Left lung (tissue), 4 donors: ENCODE measurements at regions not wholly inside any gene's neighbourhood (a gene's known extent, or its start where the extent isn't known, plus 50 kb on each side); places are given as distances from the start of the nearest gene placed in this dataset.

Experiments
- ATAC-seq: fragments of 200-7000 bp; cut with Tn5 transposase; one replicate; pipeline ENCODE4 v1.9.1; 2020; ENCODE audit warnings: moderate library complexity
- DNase-seq, 4 donors: peaks; one replicate each; pipeline ENCODE4 v3.0.0-alpha.2; 2013 to 2020
- H3K27ac ChIP-seq, 2 donors: fragments of 200-600 bp; sonication (generic) in 1 of 2; one replicate each; pipeline versions ENCODE4 v1.5.0 to v1.8.0; 2020 to 2021
- H3K27me3 ChIP-seq, 2 donors: fragments of 200-600 bp; sonication (generic) in 1 of 2; one replicate each; pipeline versions ENCODE4 v1.5.0 to v1.8.0; 2020 to 2021
- H3K36me3 ChIP-seq, 2 donors: fragments of 200-600 bp; sonication (generic) in 1 of 2; one replicate each; pipeline versions ENCODE4 v1.5.0 to v1.8.0; 2020 to 2021
- H3K4me1 ChIP-seq, 2 donors: fragments of 200-600 bp; one replicate each; pipeline ENCODE4 v1.8.0; 2021
- H3K4me3 ChIP-seq, 2 donors: fragments of 200-600 bp; sonication (generic) in 1 of 2; one replicate each; pipeline versions ENCODE4 v1.5.0 to v1.8.0; 2020 to 2021; ENCODE audit warnings: mild to moderate bottlenecking in 1 of 2
- H3K9me3 ChIP-seq, 2 donors: fragments of 200-600 bp; sonication (generic) in 1 of 2; one replicate each; pipeline versions ENCODE4 v1.5.0 to v1.8.0; 2020 to 2021
- intact Hi-C, 2 donors: fragments of 100-400 bp; cut with DNase I; formaldehyde crosslinking; loops; one replicate each; pipeline versions ENCODE4 v1.11.2 to v1.14.2; 2022
- TF ChIP-seq, protein P1 (sequence below), 2 donors: fragments of 200-600 bp; sonication (generic) in 1 of 2; IDR thresholded peaks; one replicate each; pipeline versions ENCODE4 v1.5.0 to v1.8.0; 2021; ENCODE audit warnings: antibody characterized with exemption in 2 of 2
- donor health status: DM: no; HTN: yes; CAD: no.
- donor health status: DM: no; HTN: no; CAD: no.

GRCh38 chr11:10358696-10359095 is 53.8 kb downstream of the ADM start:
- H3K4me1 ChIP-seq: peaks cover 0 to 3% of the 10 kb centered on the region in 2 donors
- DNase-seq (no peak), ATAC-seq (no peak)
- H3K27ac ChIP-seq: no peak overlapping the region
- intact Hi-C loops: no loop called here
- H3K9me3 ChIP-seq: no peaks in the 10 kb centered on the region
- H3K4me3 ChIP-seq: no peak overlapping the region
- H3K36me3 ChIP-seq: no peaks in the 10 kb centered on the region
- TF ChIP-seq, protein P1, sequence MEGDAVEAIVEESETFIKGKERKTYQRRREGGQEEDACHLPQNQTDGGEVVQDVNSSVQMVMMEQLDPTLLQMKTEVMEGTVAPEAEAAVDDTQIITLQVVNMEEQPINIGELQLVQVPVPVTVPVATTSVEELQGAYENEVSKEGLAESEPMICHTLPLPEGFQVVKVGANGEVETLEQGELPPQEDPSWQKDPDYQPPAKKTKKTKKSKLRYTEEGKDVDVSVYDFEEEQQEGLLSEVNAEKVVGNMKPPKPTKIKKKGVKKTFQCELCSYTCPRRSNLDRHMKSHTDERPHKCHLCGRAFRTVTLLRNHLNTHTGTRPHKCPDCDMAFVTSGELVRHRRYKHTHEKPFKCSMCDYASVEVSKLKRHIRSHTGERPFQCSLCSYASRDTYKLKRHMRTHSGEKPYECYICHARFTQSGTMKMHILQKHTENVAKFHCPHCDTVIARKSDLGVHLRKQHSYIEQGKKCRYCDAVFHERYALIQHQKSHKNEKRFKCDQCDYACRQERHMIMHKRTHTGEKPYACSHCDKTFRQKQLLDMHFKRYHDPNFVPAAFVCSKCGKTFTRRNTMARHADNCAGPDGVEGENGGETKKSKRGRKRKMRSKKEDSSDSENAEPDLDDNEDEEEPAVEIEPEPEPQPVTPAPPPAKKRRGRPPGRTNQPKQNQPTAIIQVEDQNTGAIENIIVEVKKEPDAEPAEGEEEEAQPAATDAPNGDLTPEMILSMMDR (IDR thresholded peaks at IDR 0.05): no peak
- H3K27me3 ChIP-seq: no peaks in the 10 kb centered on the region

DNA sequence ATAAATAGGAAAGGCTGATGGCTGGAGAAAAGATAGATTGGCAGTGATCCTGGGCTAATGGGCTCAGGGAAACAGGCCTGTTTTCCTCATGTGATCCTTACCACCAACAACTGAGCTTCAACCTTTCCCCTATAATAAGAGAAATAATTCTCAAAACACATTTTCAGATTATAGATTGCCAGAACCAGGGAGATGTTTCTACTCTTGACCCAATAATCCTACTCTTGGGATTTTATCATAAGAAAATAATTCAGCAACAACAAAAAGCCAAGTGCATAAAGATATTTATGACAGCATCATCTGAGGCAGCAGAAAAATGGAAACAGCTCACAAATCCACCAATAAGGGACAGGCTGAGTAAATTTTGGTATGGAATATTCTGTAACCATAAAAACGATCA is 54.3 kb downstream of the ADM start:
- ATAC-seq: no peak
- no peak overlapping the region for H3K27ac ChIP-seq
- H3K4me3 ChIP-seq: no peak overlapping the region
- TF ChIP-seq, protein P1 (IDR thresholded peaks at IDR 0.05): no peak
- H3K9me3 ChIP-seq: no peaks in the 10 kb centered on the region
- intact Hi-C loops: no loop called here
- no peak for DNase-seq
- peaks cover 0 to 3% of the 10 kb centered on the region in 2 donors for H3K4me1 ChIP-seq
- H3K27me3 ChIP-seq: no peaks in the 10 kb centered on the region
- H3K36me3 ChIP-seq: no peaks in the 10 kb centered on the region

DNA sequence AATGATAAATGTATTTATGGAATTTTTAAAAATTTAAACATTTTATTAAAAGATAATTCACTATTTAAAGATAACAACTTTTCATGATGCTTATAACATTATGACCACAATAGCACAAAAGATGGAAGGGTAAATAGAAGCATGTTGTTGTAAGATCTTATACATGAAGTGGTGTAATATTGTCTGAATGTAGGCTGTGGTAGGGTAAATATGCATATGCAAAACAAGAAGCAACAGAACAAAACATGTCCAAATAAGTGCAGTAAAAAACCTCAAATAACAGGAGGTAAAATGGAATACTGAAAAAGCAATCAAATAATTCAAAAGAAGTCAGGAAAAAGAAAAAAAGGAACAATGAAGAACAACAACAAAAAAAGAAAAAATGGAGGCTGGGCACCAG is 56.0 kb downstream of the ADM start:
- H3K27me3 ChIP-seq: no peaks in the 10 kb centered on the region
- TF ChIP-seq, protein P1 (IDR thresholded peaks at IDR 0.05): no peak
- DNase-seq (no peak), ATAC-seq (no peak)
- intact Hi-C loops: no loop called here
- no peaks in the 10 kb centered on the region for H3K4me1 ChIP-seq
- H3K4me3 ChIP-seq: no peak overlapping the region
- H3K27ac ChIP-seq: no peak overlapping the region
- no peaks in the 10 kb centered on the region for H3K36me3 ChIP-seq
- H3K9me3 ChIP-seq: no peaks in the 10 kb centered on the region

- intact Hi-C loops: no loop called here
- H3K27me3 ChIP-seq: no peaks in the 10 kb centered on the region
- H3K4me3 ChIP-seq: no peak overlapping the region
- no peak for ATAC-seq
- no peaks in the 10 kb centered on the region for H3K36me3 ChIP-seq
- H3K4me1 ChIP-seq: peaks cover 0 to 8% of the 10 kb centered on the region in 2 donors
- TF ChIP-seq, protein P1 (IDR thresholded peaks at IDR 0.05): no peak
- DNase-seq: no peak
- no peaks in the 10 kb centered on the region for H3K9me3 ChIP-seq
- H3K27ac ChIP-seq: no peak overlapping the region
These were observed 60.2 kb downstream of the ADM start for GRCh38 chr11:10365045-10365444.

DNA sequence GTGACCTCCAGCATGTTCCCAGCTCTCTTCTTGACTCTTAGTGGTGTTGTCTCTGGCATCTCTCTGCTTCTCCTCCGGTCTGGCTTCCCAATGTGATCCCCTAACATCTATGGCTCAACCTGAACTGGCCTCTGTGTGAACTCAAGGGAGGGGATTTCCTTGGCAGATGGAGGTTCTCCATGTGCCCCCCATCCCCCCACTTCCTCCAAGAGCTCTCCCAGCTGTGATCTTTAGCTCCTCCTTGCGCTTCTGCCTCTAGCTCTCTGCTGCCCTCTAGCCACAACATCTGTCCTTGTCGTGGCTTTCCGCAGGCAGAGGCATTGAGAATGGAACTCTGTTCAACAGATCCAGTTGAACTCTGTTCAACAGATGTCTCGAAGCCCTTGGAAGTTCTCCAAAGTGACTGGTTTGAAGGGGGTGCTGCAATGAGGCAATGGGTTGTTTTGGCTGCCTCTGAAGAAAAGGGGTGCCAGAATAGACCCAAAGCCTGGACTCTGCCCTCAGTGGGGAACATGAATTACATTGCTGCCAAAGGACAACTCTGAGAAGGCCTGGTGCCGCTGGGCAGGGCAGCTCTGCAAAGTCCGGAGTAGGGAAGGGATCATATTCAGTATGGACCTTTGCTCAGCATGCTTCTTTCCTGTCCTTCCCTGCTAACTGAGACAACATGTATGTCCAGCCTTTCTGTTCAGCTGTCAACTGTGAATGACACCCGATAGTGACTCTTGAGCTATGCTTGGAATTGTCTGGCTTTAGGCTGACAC is 61.9 kb downstream of the ADM start:
- intact Hi-C loops: no loop called here
- peak; percentile 98 for ATAC-seq
- TF ChIP-seq, protein P1 (IDR thresholded peaks at IDR 0.05): peak; percentile 78 to 82

More for the DNA sequence above, 61.9 kb downstream of the ADM start:
- DNase-seq: peak in 3 of 4 donors; percentile 51 to 86 (median 74)
- Histone ChIP-seq H3K4me1 (peaks cover 0 to 8% of the 10 kb centered on the region in 2 donors), H3K27me3 (no peaks in the 10 kb centered on the region), H3K27ac (no peak overlapping the region), H3K9me3 (no peaks in the 10 kb centered on the region), H3K4me3 (no peak overlapping the region), H3K36me3 (no peaks in the 10 kb centered on the region)
